Right atrium auricular region (tissue), 2 donors: ENCODE measurements at regions not wholly inside any gene's neighbourhood (a gene's known extent, or its start where the extent isn't known, plus 50 kb on each side); places are given as distances from the start of the nearest gene placed in this dataset.

ENCODE experiments used
- DNase-seq: peaks from one replicate; pipeline ENCODE4 v3.0.0-alpha.2; 2019; ENCODE audit warnings: low spot score
- H3K27ac ChIP-seq, 2 donors: fragments of 200-600 bp; sonication (generic); 1 replicate in 1 of 2; 2 replicates in 1 of 2; pipeline ENCODE4 v1.5.1; 2016 to 2019
- H3K27me3 ChIP-seq, 2 donors: fragments of 200-600 bp; sonication (generic); one replicate each; pipeline versions ENCODE4 v1.5.1 to v1.6.0; 2017 to 2019
- H3K36me3 ChIP-seq: fragments of 200-600 bp; sonication (generic); one replicate; pipeline ENCODE4 v1.5.1; 2016
- H3K4me1 ChIP-seq, 2 donors: fragments of 200-600 bp; sonication (generic); one replicate each; pipeline versions ENCODE4 v1.5.1 to v1.6.0; 2017 to 2019
- H3K4me3 ChIP-seq, 2 donors: fragments of 200-600 bp; sonication (generic); 1 replicate in 1 of 2; 2 replicates in 1 of 2; pipeline ENCODE4 v1.5.1; 2017 to 2019; ENCODE audit warnings: mild to moderate bottlenecking in 1 of 2, moderate library complexity in 1 of 2
- H3K9me3 ChIP-seq, 2 donors: fragments of 200-600 bp; sonication (generic); one replicate each; pipeline ENCODE4 v1.5.1; 2019
- TF ChIP-seq, protein P1 (sequence below), 2 donors: fragments of 200-600 bp; sonication (generic); IDR thresholded peaks; one replicate each; pipeline ENCODE4 v1.5.1; 2019; ENCODE audit warnings: antibody characterized with exemption in 2 of 2

DNA sequence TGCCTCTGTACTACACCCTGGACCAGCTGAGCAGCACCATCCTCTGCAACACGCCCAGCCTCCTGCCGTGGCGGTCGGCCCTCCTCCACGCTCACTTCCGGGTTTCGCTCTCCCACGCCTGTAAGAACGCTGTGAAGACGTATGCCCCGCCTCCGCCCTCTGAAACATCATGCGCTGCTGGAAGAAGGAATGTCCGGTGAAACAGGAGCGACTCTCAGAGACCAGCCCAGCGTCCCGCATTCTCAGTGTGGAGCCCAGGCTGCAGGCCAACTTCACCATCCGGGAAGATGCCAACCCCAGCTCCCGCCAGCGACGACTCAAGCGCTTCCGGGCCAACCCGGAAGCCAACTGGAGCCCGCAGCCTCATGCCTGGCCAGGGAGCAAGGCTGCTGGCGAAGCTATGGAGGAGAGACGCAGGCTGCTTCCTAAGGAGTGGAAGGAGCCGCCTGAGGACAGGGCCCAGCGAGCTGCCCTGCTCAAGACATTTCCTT, 186.1 kb upstream of the SLITRK2 start:
- no peak for DNase-seq
- Histone ChIP-seq H3K27ac (no peak overlapping the region), H3K9me3 (no peaks in the 10 kb centered on the region), H3K4me1 (no peaks in the 10 kb centered on the region), H3K36me3 (no peaks in the 10 kb centered on the region), H3K4me3 (no peak overlapping the region), H3K27me3 (no peaks in the 10 kb centered on the region)
- TF ChIP-seq, protein P1, sequence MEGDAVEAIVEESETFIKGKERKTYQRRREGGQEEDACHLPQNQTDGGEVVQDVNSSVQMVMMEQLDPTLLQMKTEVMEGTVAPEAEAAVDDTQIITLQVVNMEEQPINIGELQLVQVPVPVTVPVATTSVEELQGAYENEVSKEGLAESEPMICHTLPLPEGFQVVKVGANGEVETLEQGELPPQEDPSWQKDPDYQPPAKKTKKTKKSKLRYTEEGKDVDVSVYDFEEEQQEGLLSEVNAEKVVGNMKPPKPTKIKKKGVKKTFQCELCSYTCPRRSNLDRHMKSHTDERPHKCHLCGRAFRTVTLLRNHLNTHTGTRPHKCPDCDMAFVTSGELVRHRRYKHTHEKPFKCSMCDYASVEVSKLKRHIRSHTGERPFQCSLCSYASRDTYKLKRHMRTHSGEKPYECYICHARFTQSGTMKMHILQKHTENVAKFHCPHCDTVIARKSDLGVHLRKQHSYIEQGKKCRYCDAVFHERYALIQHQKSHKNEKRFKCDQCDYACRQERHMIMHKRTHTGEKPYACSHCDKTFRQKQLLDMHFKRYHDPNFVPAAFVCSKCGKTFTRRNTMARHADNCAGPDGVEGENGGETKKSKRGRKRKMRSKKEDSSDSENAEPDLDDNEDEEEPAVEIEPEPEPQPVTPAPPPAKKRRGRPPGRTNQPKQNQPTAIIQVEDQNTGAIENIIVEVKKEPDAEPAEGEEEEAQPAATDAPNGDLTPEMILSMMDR (IDR thresholded peaks at IDR 0.05), result no peak

DNA sequence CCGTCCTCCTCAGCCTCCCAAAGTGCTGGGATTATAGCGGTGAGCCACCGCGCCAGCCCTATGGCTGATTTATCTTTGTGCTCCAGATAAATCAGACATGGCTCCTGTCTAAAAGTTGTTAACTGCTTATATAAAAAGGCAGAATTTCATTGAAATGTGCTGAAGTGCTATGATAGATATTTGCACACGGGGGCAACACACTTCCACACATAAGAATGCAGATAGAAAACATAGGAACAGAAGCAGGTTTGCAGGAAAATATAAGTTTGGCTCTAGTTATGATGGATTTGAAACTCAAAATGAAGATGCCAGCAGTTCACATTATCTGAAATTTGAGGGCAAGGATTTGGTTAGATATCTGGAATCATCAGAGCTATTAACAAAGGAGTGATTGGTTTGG, 163.1 kb upstream of the SLITRK2 start:
- Histone ChIP-seq H3K36me3 (no peaks in the 10 kb centered on the region), H3K4me1 (no peaks in the 10 kb centered on the region), H3K27ac (no peak overlapping the region), H3K27me3 (no peaks in the 10 kb centered on the region), H3K4me3 (no peak overlapping the region), H3K9me3 (no peaks in the 10 kb centered on the region)
- TF ChIP-seq, protein P1 (IDR thresholded peaks at IDR 0.05), result no peak
- no peak for DNase-seq

DNA sequence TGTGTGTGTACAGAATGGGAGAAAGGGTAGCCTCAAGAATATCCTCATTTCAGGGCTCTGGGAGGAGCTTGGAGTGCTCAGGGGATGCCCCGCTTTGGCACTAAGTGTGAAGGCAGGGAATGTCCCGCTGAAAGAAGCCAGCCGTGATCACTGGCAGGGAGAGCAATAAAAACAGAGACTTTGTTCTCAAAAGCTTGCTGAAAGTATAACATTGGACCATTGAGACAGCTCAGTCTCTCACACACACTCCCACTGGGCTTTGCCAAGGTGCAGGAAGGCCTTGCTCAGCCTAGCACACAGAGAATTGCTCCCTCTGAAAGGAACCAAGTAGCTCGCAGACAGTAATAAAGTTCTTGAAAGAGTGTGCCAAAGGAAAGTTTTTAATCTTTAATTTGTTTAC, 143.8 kb upstream of the SLITRK2 start:
- H3K27me3 ChIP-seq, result no peaks in the 10 kb centered on the region
- H3K9me3 ChIP-seq, result no peaks in the 10 kb centered on the region
- TF ChIP-seq, protein P1 (IDR thresholded peaks at IDR 0.05), result no peak
- H3K4me3 ChIP-seq, result no peak overlapping the region
- H3K36me3 ChIP-seq, result no peaks in the 10 kb centered on the region
- no peak overlapping the region for H3K27ac ChIP-seq
- DNase-seq, result no peak
- no peaks in the 10 kb centered on the region for H3K4me1 ChIP-seq

DNA sequence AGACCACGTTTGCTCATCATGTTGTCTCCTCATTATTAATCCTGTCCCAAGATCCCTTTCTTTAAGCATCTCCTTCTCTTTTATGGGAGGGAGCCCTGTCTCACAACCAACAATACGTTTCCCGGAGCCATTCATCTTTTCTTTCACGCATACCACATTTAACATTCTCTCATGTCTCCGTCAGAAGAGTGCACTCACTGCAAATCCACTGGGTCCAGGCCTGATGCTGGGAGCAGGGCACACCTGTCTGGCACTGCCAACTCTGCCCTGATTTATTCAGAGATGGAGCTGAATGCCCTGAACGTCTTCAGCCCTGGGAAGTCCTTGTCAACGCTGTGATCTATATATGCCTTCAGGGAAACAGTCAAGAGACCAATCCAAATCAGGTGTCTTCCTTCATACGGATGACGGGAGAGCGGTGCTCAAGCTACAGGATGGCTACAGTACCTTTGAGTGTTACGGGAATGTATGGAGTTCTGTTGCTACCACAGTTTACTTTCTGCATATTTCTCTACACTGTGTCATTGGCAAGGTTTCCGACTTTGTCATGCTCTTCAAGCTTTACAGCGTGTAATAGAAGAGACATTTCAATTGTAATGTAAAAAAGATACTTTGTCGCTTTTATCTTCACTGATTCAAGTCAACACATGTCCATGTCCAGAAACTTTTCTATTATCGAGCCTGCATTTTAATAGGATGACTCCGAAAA, 140.4 kb upstream of the SLITRK2 start:
- H3K27ac ChIP-seq, result no peak overlapping the region
- TF ChIP-seq, protein P1 (IDR thresholded peaks at IDR 0.05), result no peak
- no peaks in the 10 kb centered on the region for H3K36me3 ChIP-seq
- H3K4me1 ChIP-seq, result no peaks in the 10 kb centered on the region
- H3K27me3 ChIP-seq, result no peaks in the 10 kb centered on the region
- H3K9me3 ChIP-seq, result no peaks in the 10 kb centered on the region
- DNase-seq, result no peak
- no peak overlapping the region for H3K4me3 ChIP-seq

DNA sequence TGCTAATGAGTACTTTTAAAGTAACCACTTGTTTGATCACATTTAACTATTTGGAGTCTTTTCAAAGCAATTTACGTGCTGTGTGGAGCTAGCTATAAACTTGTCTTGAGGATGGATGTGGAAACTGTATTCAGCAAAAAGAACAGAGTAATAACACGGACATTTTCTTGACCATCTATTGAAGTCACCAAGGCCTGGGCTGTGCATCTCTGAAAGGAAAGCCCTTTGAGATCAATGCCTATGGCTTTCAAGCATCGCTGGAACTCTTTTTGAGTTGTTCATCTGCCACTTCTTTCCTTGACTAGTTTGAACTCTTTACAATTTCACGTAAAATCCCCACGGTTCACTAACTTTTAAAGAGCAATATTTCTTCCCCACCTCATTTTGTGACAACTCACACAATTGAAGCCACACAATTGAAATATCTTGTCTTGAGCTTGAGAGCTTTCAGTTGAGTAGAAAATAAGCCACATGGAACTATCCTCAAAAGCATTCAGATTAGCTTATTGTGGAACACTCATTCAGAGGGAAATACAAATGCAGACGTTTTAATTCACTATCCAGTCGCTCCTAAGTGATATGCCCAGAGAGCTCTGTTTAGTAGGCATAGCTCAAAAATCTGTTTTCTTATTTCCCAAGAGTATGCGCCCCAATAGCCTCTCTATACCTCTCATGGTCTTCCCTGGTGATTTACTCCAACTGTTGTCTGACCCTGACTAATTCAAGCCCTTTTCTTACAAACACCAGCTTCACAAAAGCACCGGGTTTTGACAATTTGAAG, 134.9 kb upstream of the SLITRK2 start:
- no peak for DNase-seq
- no peaks in the 10 kb centered on the region for H3K27me3 ChIP-seq
- H3K4me1 ChIP-seq, result no peaks in the 10 kb centered on the region
- H3K4me3 ChIP-seq, result no peak overlapping the region
- no peaks in the 10 kb centered on the region for H3K36me3 ChIP-seq
- no peaks in the 10 kb centered on the region for H3K9me3 ChIP-seq
- H3K27ac ChIP-seq, result no peak overlapping the region
- TF ChIP-seq, protein P1 (IDR thresholded peaks at IDR 0.05), result no peak
